Right kidney (tissue), 1 donor: ENCODE measurements at regions not wholly inside any gene's neighbourhood (a gene's known extent, or its start where the extent isn't known, plus 50 kb on each side); places are given as distances from the start of the nearest gene placed in this dataset.

Experiments used
- DNase-seq: peaks from one replicate; pipeline ENCODE4 v3.0.0-alpha.2; 2016

DNA sequence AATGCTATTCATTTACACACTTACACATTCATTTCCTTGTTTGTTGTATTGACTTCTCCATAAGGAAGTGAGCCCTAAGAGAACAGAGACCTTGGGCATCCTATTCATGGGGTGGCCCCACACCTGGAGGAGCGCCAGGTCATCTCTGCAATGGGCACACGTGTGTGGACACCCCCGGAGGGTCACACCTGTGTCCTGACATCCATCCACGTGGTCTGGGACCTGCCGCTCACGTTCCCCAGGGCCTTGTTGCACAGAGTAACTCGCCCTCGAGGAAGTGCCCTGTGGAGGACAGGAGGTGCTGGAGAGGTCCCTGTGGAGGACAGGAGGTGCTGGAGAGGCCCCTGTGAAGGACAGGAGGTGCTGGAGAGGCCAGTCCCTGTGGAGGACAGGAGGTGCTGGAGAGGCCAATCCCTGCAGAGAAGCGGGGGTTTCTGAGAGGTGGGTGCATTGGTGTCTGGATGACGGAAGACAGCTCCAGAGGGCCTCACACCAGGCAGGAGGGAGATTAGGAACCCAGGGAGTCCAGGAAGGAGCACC is 73.2 kb upstream of the GPC1 start:
- DNase-seq, result no peak

- DNase-seq, result no peak
Measured at GRCh38 chr2:240362826-240363745, 72.4 kb upstream of the GPC1 start.

DNA sequence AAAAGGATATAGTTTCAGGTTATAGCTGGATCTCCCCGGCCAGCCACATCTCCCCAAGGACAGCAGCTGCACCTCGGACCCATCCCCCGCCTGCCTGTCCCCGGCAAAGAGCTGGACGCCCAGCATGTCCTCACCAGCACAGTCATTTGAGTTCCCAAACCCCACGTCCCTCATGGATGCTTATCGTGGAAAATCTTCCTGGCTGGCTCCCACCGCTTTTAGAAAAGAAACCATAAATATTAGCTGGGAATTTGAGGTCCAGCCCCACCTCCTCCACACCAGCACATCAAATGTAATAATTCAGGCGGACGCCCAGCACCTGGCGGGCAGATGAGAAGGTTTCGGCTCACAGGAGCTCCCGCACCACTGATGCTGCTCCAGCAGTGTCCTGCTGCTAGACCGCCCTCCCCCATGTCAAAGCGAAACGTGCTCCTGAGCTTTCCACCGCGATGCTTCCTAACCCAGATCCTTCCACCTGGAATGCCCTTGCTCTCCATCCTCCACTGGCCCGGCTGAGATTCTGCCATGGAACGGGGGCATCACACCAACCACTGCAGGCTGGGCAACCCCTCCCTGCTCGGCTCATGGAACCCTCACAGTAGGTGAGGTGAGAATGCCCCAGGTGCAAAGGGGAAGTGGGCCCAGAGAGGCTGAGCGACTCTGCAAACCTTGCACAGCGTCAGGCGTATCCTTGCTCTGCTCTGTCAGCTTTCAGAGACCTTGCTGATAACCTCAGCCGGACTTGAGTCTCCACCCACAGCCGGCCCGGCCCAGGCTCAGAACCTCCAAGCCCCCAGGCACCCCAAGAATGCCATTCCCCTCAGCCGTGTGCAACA is 71.5 kb upstream of the GPC1 start:
- no peak for DNase-seq

GRCh38 chr2:240364582-240364960 is 70.9 kb upstream of the GPC1 start:
- DNase-seq, result no peak

- DNase-seq, result no peak
Measured at GRCh38 chr2:240364961-240365775, 70.3 kb upstream of the GPC1 start.

DNA sequence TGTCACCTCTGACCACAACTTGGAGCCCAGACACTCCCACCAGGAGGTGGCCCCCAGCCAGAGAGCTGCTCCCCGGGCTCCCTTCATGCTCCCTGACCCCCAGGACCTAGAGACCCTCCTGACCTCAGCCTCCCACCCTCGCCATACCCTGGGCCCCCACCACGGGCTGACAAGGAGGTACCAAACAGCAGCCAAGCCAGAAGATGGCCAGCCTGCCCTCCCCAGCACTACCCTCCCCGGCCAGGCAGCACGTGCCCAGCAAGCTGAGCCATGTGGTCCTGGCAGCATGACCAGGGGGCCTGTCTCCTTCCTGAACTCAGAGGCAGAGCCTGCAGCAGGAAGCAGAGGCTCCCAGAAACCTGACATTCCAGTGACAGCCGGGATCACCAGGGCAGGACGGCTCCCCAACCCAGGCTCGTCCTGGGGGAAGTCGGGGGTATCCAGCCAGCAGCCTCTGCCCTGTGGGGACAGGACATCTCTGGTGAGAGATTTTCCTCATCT is 69.4 kb upstream of the GPC1 start:
- DNase-seq, result no peak

GRCh38 chr2:240366901-240367300 is 68.6 kb upstream of the GPC1 start:
- no peak for DNase-seq

DNA sequence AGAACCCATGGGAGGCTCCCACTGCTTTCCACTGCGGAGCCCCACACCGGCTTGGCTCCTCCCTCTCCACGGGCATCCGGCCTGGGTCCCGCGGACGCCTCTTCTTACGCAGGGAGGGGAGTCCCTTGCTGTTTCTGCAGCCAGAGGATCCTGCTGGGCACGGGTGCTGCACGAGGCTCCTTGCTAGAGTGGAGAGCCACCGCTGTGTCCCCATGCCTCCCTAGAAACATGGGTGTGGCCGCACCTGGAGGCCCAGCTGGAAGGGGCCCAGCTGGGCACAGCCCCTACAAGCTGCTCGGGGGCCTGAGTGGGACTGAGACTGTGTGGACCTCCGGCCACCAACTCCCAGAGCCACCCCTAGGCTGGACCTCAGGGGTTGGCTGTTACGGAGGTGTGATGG is 67.7 kb upstream of the GPC1 start:
- DNase-seq, result no peak

- DNase-seq, result no peak
Measured at GRCh38 chr2:240368781-240369331, 66.6 kb upstream of the GPC1 start.

- no peak for DNase-seq
Measured at GRCh38 chr2:240369335-240369734, 66.1 kb upstream of the GPC1 start.

GRCh38 chr2:240369801-240370585 is 65.5 kb upstream of the GPC1 start:
- no peak for DNase-seq

DNA sequence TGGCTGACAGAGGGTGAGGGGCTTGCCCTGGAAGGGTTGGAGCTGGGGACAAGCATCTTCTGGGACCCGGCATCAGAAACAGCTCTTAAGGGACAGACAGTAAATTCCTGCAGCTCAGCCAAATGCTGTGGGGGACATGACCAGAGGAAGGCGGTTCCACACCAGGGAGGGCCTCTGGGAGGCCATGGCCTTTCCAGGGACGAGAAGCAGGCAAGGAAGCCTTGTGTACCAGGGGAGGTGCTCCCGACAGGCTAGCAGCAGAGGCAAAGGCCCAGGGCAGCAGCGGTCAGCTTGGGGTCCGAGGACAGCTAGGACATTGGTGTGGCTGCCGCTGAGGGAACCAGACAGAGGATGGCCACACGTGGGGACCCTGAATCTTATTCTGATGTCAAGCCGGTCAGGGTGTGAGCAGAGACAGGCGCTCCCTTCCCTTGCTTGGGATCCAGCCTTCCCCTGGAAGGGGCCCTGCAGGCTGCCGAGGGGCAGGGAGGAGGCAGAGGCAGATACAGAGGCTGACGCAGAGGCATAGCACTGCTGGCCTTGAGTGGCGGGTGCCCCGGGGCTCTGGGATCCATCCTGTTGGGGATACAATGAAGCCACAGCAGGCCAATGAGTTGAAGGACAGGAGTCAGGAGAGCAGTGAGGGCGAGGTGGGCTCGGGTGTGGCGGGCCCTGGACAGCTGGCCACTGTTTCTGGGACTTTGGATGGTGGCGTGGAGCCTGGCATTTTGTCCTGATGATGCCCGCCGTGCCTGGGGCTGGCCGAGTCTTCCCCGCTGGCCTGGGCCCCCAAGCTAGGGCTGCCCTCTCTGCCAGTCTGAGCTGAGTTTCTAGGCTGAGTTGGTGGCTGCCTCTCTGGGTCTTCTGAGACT is 64.1 kb upstream of the GPC1 start:
- DNase-seq, result no peak

GRCh38 chr2:240372101-240372500 is 63.4 kb upstream of the GPC1 start:
- DNase-seq, result no peak

DNA sequence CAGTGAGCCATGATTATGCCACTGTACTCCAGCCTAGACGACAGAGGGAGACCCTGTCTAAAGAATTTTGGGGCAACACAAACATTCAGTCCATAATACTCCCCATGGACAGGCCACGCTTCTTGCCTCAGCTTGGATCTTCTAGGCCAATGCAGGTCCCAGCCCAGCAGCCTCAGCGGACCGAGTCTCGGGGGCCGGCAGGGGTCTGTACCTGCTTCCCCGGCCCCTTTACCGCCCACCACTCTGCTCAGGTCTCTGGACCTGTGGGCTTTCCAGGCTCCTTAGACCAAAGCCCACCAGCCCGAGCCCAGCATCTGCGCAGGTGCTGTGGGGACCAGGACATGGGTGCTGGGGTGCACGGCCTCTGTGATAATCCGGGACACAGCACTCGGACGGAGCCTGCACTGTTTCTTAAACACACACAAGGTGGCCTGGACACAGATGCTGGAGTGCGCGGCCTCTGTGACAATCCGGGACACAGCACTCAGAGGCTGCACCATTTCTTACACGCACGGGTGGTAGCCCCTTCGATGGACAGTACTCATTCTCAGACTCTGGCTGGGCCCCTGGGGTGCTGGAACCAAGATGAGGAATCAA is 62.1 kb upstream of the GPC1 start:
- no peak for DNase-seq

- no peak for DNase-seq
Measured at GRCh38 chr2:240374085-240374907, 61.2 kb upstream of the GPC1 start.

- no peak for DNase-seq
Measured at GRCh38 chr2:240375024-240375645, 60.3 kb upstream of the GPC1 start.

- DNase-seq, result no peak
Measured at GRCh38 chr2:240376739-240377138, 58.7 kb upstream of the GPC1 start.

GRCh38 chr2:240377366-240377765 is 58.1 kb upstream of the GPC1 start:
- DNase-seq, result no peak
